ENCODE measurements at regions not wholly inside any gene's neighbourhood (a gene's known extent, or its start where the extent isn't known, plus 50 kb on each side); places are given as distances from the start of the nearest gene placed in this dataset.

GRCh38 chr1:239558991-239559390, 172.6 kb downstream of the CHRM3 start:
- no peak for TF ChIP-seq CTCF (IDR thresholded peaks at IDR 0.05)
- TF ChIP-seq EZH2phosphoT487 (IDR thresholded peaks at IDR 0.05) = no peak
